Trophoblast cell (in vitro differentiated cells and primary cell): ENCODE measurements at regions not wholly inside any gene's neighbourhood (a gene's known extent, or its start where the extent isn't known, plus 50 kb on each side); places are given as distances from the start of the nearest gene placed in this dataset.
"Not testable (repeated sequence)": the region's sequence is repeated elsewhere in the genome, so short reads cannot be mapped to it uniquely, and the experiment has no call there.

Experiments
- DNase-seq, 2 donors: peaks; one replicate each; pipeline ENCODE4 v3.0.0-alpha.2; 2016
- H2AFZ ChIP-seq: 2 replicates; pipeline ENCODE4 v1.6.1; 2013; ENCODE audit warnings: low read length, moderate library complexity, mild to moderate bottlenecking; ENCODE audit not compliant: insufficient read depth, poor library complexity
- H2AK5ac ChIP-seq: 2 replicates; pipeline ENCODE4 v1.6.1; 2013; ENCODE audit warnings: mild to moderate bottlenecking, low read length
- H2BK120ac ChIP-seq: 2 replicates; pipeline ENCODE4 v1.6.1; 2013; ENCODE audit warnings: low read length, mild to moderate bottlenecking, moderate library complexity; ENCODE audit not compliant: insufficient read depth, poor library complexity
- H2BK12ac ChIP-seq: 2 replicates; pipeline ENCODE4 v1.6.1; 2013; ENCODE audit warnings: mild to moderate bottlenecking, low read length, moderate library complexity
- H2BK5ac ChIP-seq: 2 replicates; pipeline ENCODE4 v1.6.1; 2013; ENCODE audit warnings: low read length, low read depth, moderate library complexity, mild to moderate bottlenecking; ENCODE audit not compliant: poor library complexity
- H3K14ac ChIP-seq: 2 replicates; pipeline ENCODE4 v1.6.1; 2013; ENCODE audit warnings: mild to moderate bottlenecking, low read length
- H3K18ac ChIP-seq: 2 replicates; pipeline ENCODE4 v1.6.1; 2013; ENCODE audit warnings: mild to moderate bottlenecking, low read length
- H3K23ac ChIP-seq: 2 replicates; pipeline ENCODE4 v1.6.1; 2013; ENCODE audit warnings: low read length
- H3K27ac ChIP-seq: 2 replicates; pipeline ENCODE4 v1.5.1; 2013; ENCODE audit warnings: low read depth, mild to moderate bottlenecking, inconsistent platforms, low read length, moderate library complexity
- H3K27me3 ChIP-seq: 2 replicates; pipeline ENCODE4 v1.6.1; 2013; ENCODE audit warnings: inconsistent platforms, mild to moderate bottlenecking, low read length, moderate library complexity; ENCODE audit not compliant: insufficient read depth
- H3K36me3 ChIP-seq, 2 experiments: 1 replicate in 1 of 2; 2 replicates in 1 of 2; pipeline ENCODE4 v1.6.1; 2013; ENCODE audit warnings: low read length in 2 of 2, mild to moderate bottlenecking in 2 of 2, moderate library complexity in 1 of 2; ENCODE audit not compliant: insufficient read depth in 2 of 2, control insufficient read depth in 1 of 2
- H3K4ac ChIP-seq: 2 replicates; pipeline ENCODE4 v1.6.1; 2013; ENCODE audit warnings: low read depth, mild to moderate bottlenecking, low read length, moderate library complexity
- H3K4me1 ChIP-seq, 2 experiments: 1 replicate in 1 of 2; 2 replicates in 1 of 2; pipeline ENCODE4 v1.6.1; 2013; ENCODE audit warnings: low read length in 2 of 2, mild to moderate bottlenecking in 2 of 2, moderate library complexity in 1 of 2; ENCODE audit not compliant: insufficient read depth in 2 of 2, control insufficient read depth in 1 of 2
- H3K4me2 ChIP-seq: 2 replicates; pipeline ENCODE4 v1.6.1; 2013; ENCODE audit warnings: inconsistent platforms, mild to moderate bottlenecking, low read length, moderate library complexity
- H3K4me3 ChIP-seq: 2 replicates; pipeline ENCODE4 v1.5.1; 2013; ENCODE audit warnings: mild to moderate bottlenecking, low read depth, low read length, inconsistent platforms
- H3K79me1 ChIP-seq: one replicate; pipeline ENCODE4 v1.6.1; 2013; ENCODE audit warnings: low read length
- H3K79me2 ChIP-seq: 2 replicates; pipeline ENCODE4 v1.6.1; 2013; ENCODE audit warnings: low read length, mild to moderate bottlenecking; ENCODE audit not compliant: control insufficient read depth, insufficient read depth, poor library complexity
- H3K9ac ChIP-seq: 2 replicates; pipeline ENCODE4 v1.6.1; 2013; ENCODE audit warnings: mild to moderate bottlenecking, low read length
- H3K9me3 ChIP-seq: 2 replicates; pipeline ENCODE4 v1.6.1; 2013; ENCODE audit warnings: low read depth, mild to moderate bottlenecking, control low read depth, inconsistent platforms, low read length; ENCODE audit not compliant: insufficient read depth
- H4K12ac ChIP-seq: 2 replicates; pipeline ENCODE4 v1.6.1; 2013; ENCODE audit warnings: low read depth, mild to moderate bottlenecking, low read length, moderate library complexity
- H4K8ac ChIP-seq: 2 replicates; pipeline ENCODE4 v1.6.1; 2013; ENCODE audit warnings: low read depth, mild to moderate bottlenecking, low read length, moderate library complexity
- H4K91ac ChIP-seq: one replicate; pipeline ENCODE4 v1.6.1; 2013; ENCODE audit warnings: low read depth, mild to moderate bottlenecking, low read length, moderate library complexity
- WGBS: extraction: QIAGEN DNeasy Blood & Tissue Kit; methylation state at CpG from one replicate; pipeline ENCODE4 v1.1.7; 2013; ENCODE audit warnings: missing lambda C conversion rate; ENCODE audit not compliant: insufficient read length, insufficient coverage; ENCODE audit errors: extremely low coverage; 5-methylcytosine and 5-hydroxymethylcytosine counted together

GRCh38 chr4:127327491-127327890 is 305.3 kb upstream of the INTU start:
- no peak for DNase-seq
- Histone ChIP-seq H3K4ac (no peak overlapping the region), H3K4me2 (no peak overlapping the region), H2AK5ac (no peak overlapping the region), H2BK12ac (no peak overlapping the region), H2AFZ (no peak overlapping the region), H2BK120ac (no peak overlapping the region), H3K79me2 (no peaks in the 10 kb centered on the region), H4K91ac (no peak overlapping the region), H3K14ac (no peak overlapping the region), H2BK5ac (no peak overlapping the region), H3K27ac (no peak overlapping the region), H3K23ac (no peak overlapping the region), H4K8ac (no peak overlapping the region), H3K9ac (no peak overlapping the region), H3K4me3 (no peak overlapping the region), H3K36me3 (no peaks in the 10 kb centered on the region), H3K9me3 (peaks cover 5% of the 10 kb centered on the region), H3K18ac (no peak overlapping the region), H3K27me3 (no peaks in the 10 kb centered on the region), H3K79me1 (no peaks in the 10 kb centered on the region), H4K12ac (no peak overlapping the region), H3K4me1 (no peaks in the 10 kb centered on the region)
- no CpG with 5 or more reads among the region's 2 CpGs for WGBS

GRCh38 chr4:127335073-127335620 is 297.6 kb upstream of the INTU start:
- WGBS: no CpG with 5 or more reads among the region's 1 CpG
- no peak overlapping the region for H3K4me3 ChIP-seq
- no peak overlapping the region for H3K23ac ChIP-seq

GRCh38 chr4:127335732-127336131 is 297.0 kb upstream of the INTU start:
- H4K8ac ChIP-seq: no peak overlapping the region
- no peak overlapping the region for H3K23ac ChIP-seq
- no peaks in the 10 kb centered on the region for H3K79me1 ChIP-seq
- H2BK12ac ChIP-seq: no peak overlapping the region
- no CpG with 5 or more reads among the region's 1 CpG for WGBS
- no peak overlapping the region for H4K91ac ChIP-seq
- H3K18ac ChIP-seq: no peak overlapping the region
- H2AFZ ChIP-seq: no peak overlapping the region
- H3K9ac ChIP-seq: no peak overlapping the region
- no peaks in the 10 kb centered on the region for H3K79me2 ChIP-seq
- no peak overlapping the region for H2BK5ac ChIP-seq
- H3K4me1 ChIP-seq: no peaks in the 10 kb centered on the region
- no peaks in the 10 kb centered on the region for H3K36me3 ChIP-seq
- H2AK5ac ChIP-seq: no peak overlapping the region
- no peak for DNase-seq
- H3K9me3 ChIP-seq: no peaks in the 10 kb centered on the region
- no peak overlapping the region for H3K14ac ChIP-seq
- no peak overlapping the region for H3K4ac ChIP-seq
- no peak overlapping the region for H2BK120ac ChIP-seq
- no peak overlapping the region for H3K4me3 ChIP-seq
- no peak overlapping the region for H3K27ac ChIP-seq
- no peak overlapping the region for H3K4me2 ChIP-seq
- no peak overlapping the region for H4K12ac ChIP-seq
- H3K27me3 ChIP-seq: no peaks in the 10 kb centered on the region

More at GRCh38 chr4:127335073-127335620, 297.6 kb upstream of the INTU start:
- no peaks in the 10 kb centered on the region for H3K79me2 ChIP-seq
- H2AFZ ChIP-seq: no peak overlapping the region
- no peak overlapping the region for H3K9ac ChIP-seq
- no peaks in the 10 kb centered on the region for H3K4me1 ChIP-seq
- no peak overlapping the region for H3K27ac ChIP-seq
- H3K14ac ChIP-seq: no peak overlapping the region
- H4K8ac ChIP-seq: no peak overlapping the region
- no peak overlapping the region for H2BK5ac ChIP-seq
- no peak overlapping the region for H2AK5ac ChIP-seq
- H4K12ac ChIP-seq: no peak overlapping the region
- no peak overlapping the region for H4K91ac ChIP-seq
- no peaks in the 10 kb centered on the region for H3K27me3 ChIP-seq
- H3K18ac ChIP-seq: no peak overlapping the region
- no peaks in the 10 kb centered on the region for H3K79me1 ChIP-seq
- no peak overlapping the region for H3K4me2 ChIP-seq
- H3K4ac ChIP-seq: no peak overlapping the region
- no peak overlapping the region for H2BK12ac ChIP-seq
- no peak for DNase-seq
- H3K36me3 ChIP-seq: no peaks in the 10 kb centered on the region
- no peak overlapping the region for H2BK120ac ChIP-seq
- no peaks in the 10 kb centered on the region for H3K9me3 ChIP-seq

GRCh38 chr4:127343123-127343522 is 289.6 kb upstream of the INTU start:
- H3K27me3 ChIP-seq, H3K79me1 ChIP-seq, H3K9ac ChIP-seq, H2AFZ ChIP-seq, DNase-seq, H2BK120ac ChIP-seq, H3K18ac ChIP-seq, H3K4me3 ChIP-seq, H3K4ac ChIP-seq, H2BK5ac ChIP-seq, H4K8ac ChIP-seq, H3K79me2 ChIP-seq, H2BK12ac ChIP-seq, H3K9me3 ChIP-seq, H4K91ac ChIP-seq, H3K36me3 ChIP-seq, H2AK5ac ChIP-seq, H4K12ac ChIP-seq, H3K4me1 ChIP-seq, H3K23ac ChIP-seq, H3K27ac ChIP-seq, H3K4me2 ChIP-seq, H3K14ac ChIP-seq: not testable (repeated sequence)
- no CpG with 5 or more reads among the region's 3 CpGs for WGBS
